DOHH2 (cell line): ENCODE measurements at regions not wholly inside any gene's neighbourhood (a gene's known extent, or its start where the extent isn't known, plus 50 kb on each side); places are given as distances from the start of the nearest gene placed in this dataset.

Experiments
- CTCF ChIP-seq: fragments of 200-600 bp; sonication (generic); IDR thresholded peaks from one replicate; pipeline ENCODE4 v1.5.1; 2014; ENCODE audit warnings: antibody characterized with exemption, mild to moderate bottlenecking, low read depth, low read length; ENCODE audit not compliant: poor library complexity, severe bottlenecking
- EZH2phosphoT487 ChIP-seq: fragments of 200-600 bp; sonication (generic); IDR thresholded peaks from 2 replicates; pipeline ENCODE4 v1.6.1; 2017; ENCODE audit warnings: borderline replicate concordance, mild to moderate bottlenecking, antibody characterized with exemption, low read length, moderate library complexity, mixed read lengths

GRCh38 chrX:45295259-45295986 is 94.7 kb upstream of the DIPK2B start:
- no peak for TF ChIP-seq CTCF
- no peak for TF ChIP-seq EZH2phosphoT487
